Adrenal gland (tissue), 9 donors: ENCODE measurements at regions not wholly inside any gene's neighbourhood (a gene's known extent, or its start where the extent isn't known, plus 50 kb on each side); places are given as distances from the start of the nearest gene placed in this dataset.

ENCODE experiments used
- DNase-seq, 7 donors: peaks; one replicate each; pipeline ENCODE4 v3.0.0-alpha.2; 2019 to 2020
- H3K27ac ChIP-seq, 5 donors: fragments of 200-600 bp; sonication (generic) in 4 of 5; 1 replicate in 3 of 5; 2 replicates in 2 of 5; pipeline versions ENCODE4 v1.5.1 to v1.8.0; 2016 to 2020; ENCODE audit warnings: mild to moderate bottlenecking in 1 of 5
- H3K27me3 ChIP-seq: fragments of 200-600 bp; 2 replicates; pipeline ENCODE4 v1.8.0; 2021
- H3K36me3 ChIP-seq, 2 donors: fragments of 200-600 bp; replicated peaks in 1 of 2; 1 replicate in 1 of 2; 2 replicates in 1 of 2; pipeline versions ENCODE4 v1.5.1 to v1.8.0; 2018 to 2022
- H3K4me1 ChIP-seq, 2 donors: fragments of 200-600 bp; replicated peaks in 1 of 2; 1 replicate in 1 of 2; 2 replicates in 1 of 2; pipeline versions ENCODE4 v1.5.1 to v1.8.0; 2018 to 2021
- H3K4me3 ChIP-seq, 4 donors: fragments of 200-600 bp; sonication (generic) in 3 of 4; one replicate each; pipeline ENCODE4 v1.5.1; 2016 to 2018
- H3K9me3 ChIP-seq, 3 donors: fragments of 200-600 bp; sonication (generic) in 1 of 3; replicated peaks in 1 of 3; 1 replicate in 2 of 3; 2 replicates in 1 of 3; pipeline versions ENCODE4 v1.5.1 to v1.8.0; 2016 to 2021
- POLR2A ChIP-seq, 2 donors: fragments of 450-650 bp; IDR thresholded peaks; one replicate each; pipeline ENCODE4 v1.6.1; 2017; ENCODE audit warnings: antibody characterized with exemption in 2 of 2, mild to moderate bottlenecking in 2 of 2, moderate library complexity in 1 of 2
- WGBS, 4 donors: extraction: QIAGEN DNeasy Blood & Tissue Kit in 2 of 4; methylation state at CpG; one replicate each; pipeline versions ENCODE4 v1.1.5 to v1.1.7; 2013 to 2017; 5-methylcytosine and 5-hydroxymethylcytosine counted together
- intact Hi-C, 2 donors: fragments of 100-400 bp; cut with DNase I; formaldehyde crosslinking; loops; one replicate each; pipeline versions ENCODE4 v1.14.1 to v1.15.0; 2022 to 2023
- TF ChIP-seq, protein P1 (sequence below), 6 experiments: fragments of 450-650 bp in 4 of 6; fragments of 200-600 bp in 2 of 6; sonication (generic) in 1 of 6; IDR thresholded peaks; 1 replicate in 5 of 6; 2 replicates in 1 of 6; pipeline versions ENCODE4 v1.5.1 to v1.8.0; 2016 to 2021; ENCODE audit warnings: antibody characterized with exemption in 6 of 6, mild to moderate bottlenecking in 2 of 6, moderate library complexity in 1 of 6
- donor health status: healthy with polysubstance abuse.
- donor health status: Bipolar disorder and iron deficiency.
- donor health status: DM: yes; HTN: yes; CAD: no.
- donor health status: DM: no; HTN: no; CAD: no.
- donor health status: DM: no; HTN: no; CAD: no.

DNA sequence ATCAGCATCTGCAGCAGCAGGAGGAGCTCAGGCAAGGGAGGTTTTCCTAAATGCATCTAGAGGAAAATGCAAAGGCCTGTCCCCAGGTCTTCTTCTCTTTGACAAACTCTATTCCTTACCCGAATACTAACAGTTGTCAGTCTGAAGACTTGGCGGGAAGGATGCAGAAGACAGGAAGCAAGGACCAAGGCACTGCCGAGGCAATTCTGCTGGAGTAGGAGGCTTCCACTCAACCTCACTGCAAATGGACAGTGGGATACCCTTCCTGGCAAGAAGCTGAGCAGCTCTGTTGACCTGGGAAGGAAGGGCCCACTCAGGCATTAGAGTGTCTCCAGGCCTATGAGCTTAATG, 373.0 kb downstream of the CCSER2 start:
- Histone ChIP-seq H3K27me3 (no peaks in the 10 kb centered on the region), H3K9me3 (no peaks in the 10 kb centered on the region), H3K36me3 (no peaks in the 10 kb centered on the region), H3K27ac (no peak overlapping the region), H3K4me1 (no peaks in the 10 kb centered on the region), H3K4me3 (no peak overlapping the region)
- WGBS, 4 donors, result 80 to 92% (median 83%) methylated on average over 3 of the region's 3 CpGs
- DNase-seq, result no peak
- TF ChIP-seq, protein P1, sequence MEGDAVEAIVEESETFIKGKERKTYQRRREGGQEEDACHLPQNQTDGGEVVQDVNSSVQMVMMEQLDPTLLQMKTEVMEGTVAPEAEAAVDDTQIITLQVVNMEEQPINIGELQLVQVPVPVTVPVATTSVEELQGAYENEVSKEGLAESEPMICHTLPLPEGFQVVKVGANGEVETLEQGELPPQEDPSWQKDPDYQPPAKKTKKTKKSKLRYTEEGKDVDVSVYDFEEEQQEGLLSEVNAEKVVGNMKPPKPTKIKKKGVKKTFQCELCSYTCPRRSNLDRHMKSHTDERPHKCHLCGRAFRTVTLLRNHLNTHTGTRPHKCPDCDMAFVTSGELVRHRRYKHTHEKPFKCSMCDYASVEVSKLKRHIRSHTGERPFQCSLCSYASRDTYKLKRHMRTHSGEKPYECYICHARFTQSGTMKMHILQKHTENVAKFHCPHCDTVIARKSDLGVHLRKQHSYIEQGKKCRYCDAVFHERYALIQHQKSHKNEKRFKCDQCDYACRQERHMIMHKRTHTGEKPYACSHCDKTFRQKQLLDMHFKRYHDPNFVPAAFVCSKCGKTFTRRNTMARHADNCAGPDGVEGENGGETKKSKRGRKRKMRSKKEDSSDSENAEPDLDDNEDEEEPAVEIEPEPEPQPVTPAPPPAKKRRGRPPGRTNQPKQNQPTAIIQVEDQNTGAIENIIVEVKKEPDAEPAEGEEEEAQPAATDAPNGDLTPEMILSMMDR (IDR thresholded peaks at IDR 0.05), result no peak
- TF ChIP-seq POLR2A (IDR thresholded peaks at IDR 0.05), result no peak
- intact Hi-C loops, result no loop called here

DNA sequence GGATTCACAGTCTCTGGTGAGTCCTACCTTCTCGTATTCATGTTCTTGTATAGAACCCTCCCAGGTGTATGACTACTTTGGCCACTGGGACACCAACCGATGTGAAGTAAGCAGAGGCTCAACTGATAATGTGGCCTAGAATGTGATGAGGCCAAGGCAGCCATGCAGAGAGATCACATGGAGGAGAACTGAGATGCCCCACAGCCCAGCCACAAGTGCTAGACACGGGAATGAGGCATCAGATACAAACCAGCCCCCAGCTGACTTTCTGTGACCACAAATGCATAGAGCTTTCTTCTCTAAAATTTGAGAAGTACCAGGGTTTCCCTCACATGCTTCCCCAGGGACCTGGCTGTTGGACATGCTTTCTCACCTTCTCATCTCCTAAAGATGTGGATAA, 375.7 kb downstream of the CCSER2 start:
- Histone ChIP-seq H3K9me3 (no peaks in the 10 kb centered on the region), H3K27ac (no peak overlapping the region), H3K4me1 (no peaks in the 10 kb centered on the region), H3K4me3 (no peak overlapping the region), H3K36me3 (no peaks in the 10 kb centered on the region), H3K27me3 (no peaks in the 10 kb centered on the region)
- 69 to 82% (median 73%) methylated on average over 3 of the region's 3 CpGs for WGBS, 4 donors
- TF ChIP-seq POLR2A (IDR thresholded peaks at IDR 0.05), result no peak
- TF ChIP-seq, protein P1 (IDR thresholded peaks at IDR 0.05), result no peak
- intact Hi-C loops, result no loop called here
- DNase-seq, result no peak

DNA sequence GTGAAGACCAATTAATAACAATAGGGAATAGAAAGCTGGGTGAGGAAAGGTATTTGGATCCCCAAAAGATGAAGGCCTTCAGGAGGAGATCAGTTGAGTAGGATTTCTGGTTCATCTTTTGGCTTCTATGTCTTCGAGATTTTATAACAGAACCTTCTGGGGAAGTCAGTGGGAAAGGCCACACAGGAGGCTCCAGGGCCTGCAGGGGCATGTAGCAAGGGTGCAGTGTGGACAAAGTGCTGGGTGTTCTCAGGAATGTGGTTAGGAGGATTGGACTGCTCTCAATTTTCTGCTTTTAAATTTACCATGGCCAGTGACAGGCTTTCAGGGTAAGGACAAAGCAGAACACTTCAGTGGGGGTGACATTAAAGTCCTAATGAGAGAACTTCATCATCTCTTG, 378.0 kb downstream of the CCSER2 start:
- no peaks in the 10 kb centered on the region for H3K4me1 ChIP-seq
- WGBS, 4 donors, result 67 to 89% (median 74%) methylated on average over 1 of the region's 1 CpG
- intact Hi-C loops, result no loop called here
- H3K27me3 ChIP-seq, result no peaks in the 10 kb centered on the region
- TF ChIP-seq, protein P1 (IDR thresholded peaks at IDR 0.05), result no peak
- TF ChIP-seq POLR2A (IDR thresholded peaks at IDR 0.05), result no peak
- no peak overlapping the region for H3K27ac ChIP-seq
- H3K4me3 ChIP-seq, result no peak overlapping the region
- no peaks in the 10 kb centered on the region for H3K9me3 ChIP-seq
- no peak for DNase-seq
- no peaks in the 10 kb centered on the region for H3K36me3 ChIP-seq

DNA sequence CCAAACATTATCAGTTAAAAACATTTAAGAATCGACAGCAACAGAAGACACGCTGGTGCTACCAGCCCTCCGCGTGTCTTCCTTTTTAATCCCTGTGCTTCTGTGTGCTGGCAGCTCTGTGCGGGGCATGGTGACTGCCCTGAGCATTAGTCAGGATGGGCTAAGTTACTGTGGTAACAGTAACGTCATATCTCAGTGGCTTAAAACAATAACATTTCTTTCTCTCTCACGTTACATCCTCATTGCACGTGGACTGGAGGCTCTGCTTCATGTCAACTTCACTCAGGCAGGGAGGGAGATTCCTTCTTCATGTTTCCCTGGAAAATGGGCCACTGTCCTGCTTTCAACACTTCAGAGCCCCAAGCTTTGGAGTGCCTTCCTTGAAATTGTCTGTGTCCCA, 378.5 kb downstream of the CCSER2 start:
- H3K9me3 ChIP-seq, result no peaks in the 10 kb centered on the region
- H3K27ac ChIP-seq, result no peak overlapping the region
- DNase-seq, result no peak
- no peaks in the 10 kb centered on the region for H3K4me1 ChIP-seq
- intact Hi-C loops, result no loop called here
- 65 to 74% (median 70%) methylated on average over 8 of the region's 8 CpGs for WGBS, 4 donors
- H3K4me3 ChIP-seq, result no peak overlapping the region
- H3K36me3 ChIP-seq, result no peaks in the 10 kb centered on the region
- TF ChIP-seq, protein P1 (IDR thresholded peaks at IDR 0.05), result no peak
- TF ChIP-seq POLR2A (IDR thresholded peaks at IDR 0.05), result no peak
- no peaks in the 10 kb centered on the region for H3K27me3 ChIP-seq
